Inflammatory macrophage (primary cell): ENCODE measurements at regions not wholly inside any gene's neighbourhood (a gene's known extent, or its start where the extent isn't known, plus 50 kb on each side); places are given as distances from the start of the nearest gene placed in this dataset.

Experiments used
- DNase-seq, 2 donors: peaks; one replicate each; pipeline ENCODE4 v3.0.0-alpha.2; 2020 to 2022

DNA sequence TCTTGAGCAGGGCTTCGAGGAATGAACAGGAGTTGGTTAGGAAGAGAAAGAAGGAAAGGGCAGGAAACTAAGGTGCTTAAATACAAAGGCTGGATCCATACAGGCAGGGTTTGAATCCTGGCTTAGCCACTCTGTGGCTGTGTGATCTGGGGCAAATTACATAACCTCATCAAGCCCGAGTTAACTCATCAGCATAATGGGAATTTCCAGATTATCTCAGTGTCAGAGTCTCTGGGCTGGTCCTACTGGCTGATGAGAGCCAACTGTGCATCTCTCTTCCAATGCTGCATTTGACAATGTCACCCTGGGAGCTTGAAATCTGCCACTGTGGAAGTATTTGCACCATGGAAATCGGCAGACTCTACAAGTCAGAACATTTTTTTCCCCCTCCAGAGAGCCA is 83.8 kb upstream of the SLC6A6 start:
- DNase-seq: peak in 1 of 2 donors; percentile 23

DNA sequence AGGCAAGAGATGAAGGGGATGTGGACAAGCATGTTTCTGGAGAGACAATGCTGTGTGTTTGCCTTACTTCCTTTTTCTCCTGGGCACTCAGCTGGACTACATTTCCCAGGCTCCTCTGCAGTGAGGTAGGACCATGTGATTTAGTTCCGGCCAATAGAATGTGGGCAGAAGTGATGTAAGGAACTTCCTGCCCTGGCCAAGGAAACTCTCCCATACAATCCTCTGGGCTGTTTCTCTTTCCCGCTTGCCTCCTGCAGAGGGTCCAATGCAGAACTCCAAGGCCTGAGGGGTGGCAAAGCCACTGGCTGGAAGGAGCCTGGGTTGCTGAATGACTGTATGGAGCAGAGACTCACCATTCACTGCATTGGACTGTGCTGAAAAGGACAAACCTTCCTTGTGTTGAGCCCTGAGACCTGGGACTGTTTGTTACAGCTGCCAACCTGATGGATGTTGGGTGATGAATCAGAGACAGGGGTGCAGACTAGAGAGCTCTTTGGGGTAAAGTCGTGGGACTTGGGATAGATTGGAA is 82.7 kb upstream of the SLC6A6 start:
- peak; percentile 89 to 92 for DNase-seq

DNA sequence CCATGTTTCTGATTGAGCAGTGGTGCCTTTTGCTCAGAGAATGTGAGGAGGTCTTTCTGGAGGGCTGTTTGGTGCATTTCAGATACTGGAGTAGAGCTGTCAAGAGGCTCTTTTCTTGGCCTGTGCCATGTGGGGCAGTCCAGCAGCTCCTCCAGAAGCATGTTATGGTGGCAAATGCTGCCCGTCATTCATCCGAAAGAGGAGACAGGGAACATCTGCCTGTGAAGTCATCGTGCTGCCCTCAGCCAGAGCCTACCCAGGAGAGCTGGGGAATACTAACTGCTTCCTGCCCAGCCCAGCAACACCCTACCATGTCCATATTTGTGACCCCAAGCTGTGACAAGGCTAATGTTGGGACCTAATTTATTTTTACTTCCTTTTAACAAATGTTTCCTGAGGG is 82.2 kb upstream of the SLC6A6 start:
- DNase-seq: no peak

DNA sequence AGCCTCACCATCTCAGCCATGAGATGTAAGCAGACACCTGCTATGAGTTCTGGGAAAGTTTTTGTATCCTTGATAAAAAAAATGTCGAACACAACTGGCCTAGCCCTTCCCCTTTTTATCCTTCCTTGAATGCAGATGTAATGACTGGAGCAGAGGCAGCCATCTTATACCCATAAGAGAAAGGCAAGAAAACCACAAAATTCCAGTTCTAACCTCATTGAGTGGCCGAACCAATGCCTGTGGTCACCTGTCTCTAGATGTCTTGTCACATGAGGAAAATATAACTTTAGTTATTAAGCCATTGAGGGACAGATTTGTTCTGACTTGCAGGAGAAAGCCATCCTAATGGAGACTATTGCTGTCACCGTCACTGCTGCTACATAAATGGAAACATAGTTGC is 80.4 kb upstream of the SLC6A6 start:
- no peak for DNase-seq

DNA sequence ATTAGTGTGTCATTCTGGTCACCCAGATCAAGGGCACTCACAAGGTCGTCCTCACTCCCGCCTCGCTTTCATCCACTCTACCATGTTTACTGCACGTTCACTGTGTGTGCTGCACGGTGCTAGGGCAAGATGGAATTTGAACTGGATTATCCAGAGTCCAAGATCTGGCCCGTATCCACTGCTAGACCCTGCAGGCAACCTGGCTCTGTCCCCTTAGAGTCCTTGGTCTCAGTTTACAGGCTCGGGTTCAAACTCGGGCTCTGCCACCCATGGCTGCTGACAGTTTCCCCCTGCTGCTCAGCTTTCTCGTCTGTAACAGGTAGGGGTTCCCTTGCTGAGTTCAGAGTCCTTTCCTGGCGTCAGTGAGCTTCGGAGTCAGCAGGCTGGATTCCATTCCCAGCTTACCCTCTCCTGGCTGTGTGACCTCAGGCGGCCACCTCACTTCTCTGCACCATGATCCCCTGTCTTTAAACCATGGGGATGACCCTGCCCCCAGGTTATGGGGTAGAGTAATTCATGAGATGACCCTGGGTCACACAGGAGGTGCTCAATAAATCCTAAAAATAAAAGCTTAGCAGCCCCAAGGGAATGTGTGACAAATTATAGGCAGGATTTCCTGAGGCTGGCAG is 79.6 kb upstream of the SLC6A6 start:
- DNase-seq: no peak

DNA sequence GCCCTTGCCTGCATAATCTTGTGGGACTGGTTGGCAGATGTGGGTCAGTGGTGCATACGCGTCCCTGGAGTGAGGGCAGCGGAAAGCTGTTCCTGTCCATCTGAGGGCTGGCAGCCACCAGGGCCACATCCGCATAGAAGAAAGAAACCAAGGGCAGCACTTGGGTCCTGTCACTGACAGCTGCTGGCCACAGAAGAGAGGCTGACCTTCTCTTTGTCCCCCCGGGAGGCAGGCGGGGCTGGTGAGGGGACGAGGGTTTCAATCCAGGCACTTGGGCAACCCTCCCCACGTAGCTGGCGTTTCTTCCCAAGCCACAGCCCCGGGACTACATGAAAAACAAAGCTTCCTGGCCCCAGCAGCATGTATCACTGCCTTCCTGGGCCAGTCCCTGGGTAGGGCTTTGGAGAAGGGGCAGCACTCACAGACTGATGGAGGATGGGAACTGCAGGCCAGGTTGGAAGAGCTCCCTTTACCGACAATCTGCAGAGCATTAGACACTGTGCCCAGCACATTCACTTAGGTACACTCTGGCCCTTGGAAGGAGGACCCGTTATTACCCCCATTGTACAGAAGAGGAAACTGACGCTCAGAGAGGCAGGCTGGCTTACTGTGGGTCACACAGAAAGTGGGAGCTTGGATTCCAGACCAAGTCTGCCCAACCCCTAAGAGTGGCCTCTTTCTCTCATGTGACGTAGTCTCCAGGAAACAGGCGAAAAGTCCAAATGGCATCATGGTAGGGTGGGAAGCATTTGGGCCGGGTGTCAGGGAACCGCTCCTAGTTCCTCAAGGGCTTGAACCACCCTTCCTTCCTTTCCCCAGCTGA is 78.8 kb upstream of the SLC6A6 start:
- DNase-seq: no peak

DNA sequence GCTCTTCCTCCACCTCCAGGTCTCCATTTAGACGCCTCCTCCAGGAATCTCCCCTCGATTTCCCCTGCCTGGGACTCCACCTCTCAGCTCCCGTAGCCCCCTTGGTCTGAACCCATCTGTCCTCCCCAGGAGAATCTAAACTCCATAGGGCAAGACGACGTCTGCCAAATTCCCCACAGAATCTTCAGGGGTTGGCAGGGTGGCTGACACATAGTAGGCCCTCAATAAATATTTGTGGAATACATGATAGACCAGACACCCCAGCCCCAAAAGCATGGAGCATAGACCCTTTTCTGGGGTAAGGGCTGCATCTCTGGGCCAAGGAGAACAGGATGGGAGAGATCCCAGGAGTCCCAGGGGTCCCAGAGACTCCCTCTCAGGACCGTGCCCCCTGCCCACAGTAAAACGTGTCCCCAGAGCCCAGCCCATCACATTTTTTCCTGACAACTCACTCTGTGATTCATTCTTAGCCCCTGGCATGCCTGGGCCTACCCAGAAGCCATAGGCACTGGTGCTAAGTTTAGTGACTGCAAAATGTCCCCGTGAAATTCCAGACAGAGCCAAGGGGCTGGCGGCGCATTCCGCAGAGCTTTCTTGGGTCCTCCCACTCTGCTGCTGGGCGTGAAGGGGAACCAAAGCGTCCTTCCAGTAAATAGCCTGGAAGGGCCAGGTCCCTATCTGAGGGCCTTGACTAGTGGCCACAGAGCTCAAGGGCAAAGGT is 78.0 kb upstream of the SLC6A6 start:
- no peak for DNase-seq

DNA sequence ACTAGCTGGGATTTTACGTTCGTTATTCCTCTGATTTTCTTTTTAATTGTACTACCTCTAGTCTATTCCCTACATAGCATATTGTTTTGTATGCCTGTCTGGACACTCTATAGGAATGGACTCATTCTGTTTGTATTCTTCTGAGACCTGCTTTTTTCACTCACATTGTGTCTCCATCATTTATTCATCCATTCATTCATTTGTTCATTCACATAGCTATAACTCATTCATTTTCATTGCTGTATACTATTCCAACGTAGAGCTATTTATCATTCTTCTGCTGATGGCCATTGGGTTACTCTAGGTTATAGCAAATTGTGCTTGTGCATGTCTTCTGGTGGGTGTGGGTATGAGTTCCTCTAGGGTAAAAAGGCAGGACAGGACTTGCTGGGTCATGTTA is 74.0 kb upstream of the SLC6A6 start:
- DNase-seq: no peak

DNA sequence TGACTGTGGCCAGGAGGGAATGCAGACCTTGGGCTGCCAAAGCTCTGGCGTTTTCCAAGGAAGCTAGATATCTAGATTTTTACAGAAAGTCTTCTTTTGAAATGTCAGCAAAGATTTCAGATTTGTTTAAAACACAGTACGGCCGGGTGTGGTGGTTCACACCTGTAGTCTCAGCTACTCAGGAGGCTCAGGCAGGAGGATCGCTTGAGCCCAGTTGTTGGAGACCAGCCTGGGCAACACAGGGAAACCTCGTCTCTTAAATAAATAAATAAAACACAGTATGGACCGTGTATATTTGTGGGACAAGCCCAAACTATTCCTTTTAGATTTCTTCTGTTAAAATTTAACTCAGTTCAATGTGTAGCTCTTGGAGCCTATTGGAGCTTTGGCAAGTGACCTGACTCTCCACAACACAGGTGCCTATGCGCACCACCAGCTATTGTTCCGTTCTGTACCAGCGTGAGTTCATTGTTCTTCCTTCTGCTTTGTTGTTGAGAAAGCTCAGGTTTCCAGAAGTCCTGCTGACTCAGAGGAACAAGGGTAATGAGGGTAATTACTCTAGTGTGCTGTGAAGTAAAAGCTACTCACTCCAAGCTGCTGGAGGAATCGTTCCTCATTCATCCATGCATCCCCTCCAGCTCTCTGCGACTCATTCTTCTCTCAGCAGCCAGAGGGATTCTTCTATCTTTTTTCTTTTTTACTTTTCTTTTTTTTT is 73.1 kb upstream of the SLC6A6 start:
- peak; percentile 44 to 68 for DNase-seq

DNA sequence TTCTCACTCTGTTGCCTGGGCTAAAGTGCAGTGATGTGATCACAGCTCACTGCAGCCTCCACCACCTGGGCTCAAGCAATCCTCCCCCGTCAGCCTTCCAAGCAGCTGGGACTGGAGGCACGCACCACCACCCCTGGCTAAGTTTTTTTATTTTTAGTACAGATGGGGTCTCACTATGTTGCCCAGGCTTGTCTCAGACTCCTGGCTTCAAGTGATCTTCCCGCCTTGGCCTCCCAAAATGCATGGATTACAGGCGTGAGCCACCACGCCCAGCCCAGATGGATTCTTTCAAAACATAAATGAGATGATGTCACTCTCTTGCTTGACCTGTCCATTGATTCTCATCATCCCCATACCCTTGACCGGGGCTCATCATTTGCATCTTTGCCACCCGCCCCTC is 72.6 kb upstream of the SLC6A6 start:
- DNase-seq: no peak

DNA sequence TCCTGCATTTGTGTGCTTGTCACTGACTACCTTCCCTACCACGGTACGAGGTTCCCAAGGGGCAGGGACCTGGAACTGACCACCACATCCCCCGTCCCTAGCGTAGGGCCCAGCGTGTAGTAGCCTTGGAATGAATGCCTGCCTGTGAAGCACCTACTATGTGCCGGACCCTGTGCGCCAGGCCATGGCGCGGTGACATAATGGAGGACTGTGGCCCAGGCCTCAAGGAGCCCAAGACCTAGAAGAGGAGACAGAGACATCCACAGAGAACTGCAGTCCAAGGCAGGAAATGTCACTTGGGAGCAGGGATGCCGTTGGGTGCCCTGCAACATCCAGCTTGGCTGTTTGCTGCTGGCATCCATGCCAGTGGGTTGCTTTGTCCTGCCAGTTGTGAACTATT is 71.9 kb upstream of the SLC6A6 start:
- DNase-seq: no peak

DNA sequence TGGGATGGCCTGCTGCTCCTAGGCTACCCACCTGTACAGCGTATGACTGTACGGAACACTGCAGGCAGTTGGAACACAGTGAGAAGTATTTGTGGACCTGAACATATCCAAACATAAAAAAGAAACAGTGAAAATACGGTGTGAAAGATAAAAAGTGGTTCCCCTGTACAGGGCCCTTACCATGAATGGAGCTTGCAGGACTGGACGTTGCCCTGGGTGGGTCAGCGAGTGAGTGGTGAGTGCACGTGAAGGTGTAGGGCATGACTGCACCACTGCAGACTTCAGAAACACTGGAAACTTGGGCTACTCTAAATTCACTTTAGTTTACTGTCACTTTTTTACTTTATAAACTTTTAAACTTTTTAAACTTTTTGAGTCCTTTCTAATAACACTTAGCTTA is 71.2 kb upstream of the SLC6A6 start:
- DNase-seq: no peak

DNA sequence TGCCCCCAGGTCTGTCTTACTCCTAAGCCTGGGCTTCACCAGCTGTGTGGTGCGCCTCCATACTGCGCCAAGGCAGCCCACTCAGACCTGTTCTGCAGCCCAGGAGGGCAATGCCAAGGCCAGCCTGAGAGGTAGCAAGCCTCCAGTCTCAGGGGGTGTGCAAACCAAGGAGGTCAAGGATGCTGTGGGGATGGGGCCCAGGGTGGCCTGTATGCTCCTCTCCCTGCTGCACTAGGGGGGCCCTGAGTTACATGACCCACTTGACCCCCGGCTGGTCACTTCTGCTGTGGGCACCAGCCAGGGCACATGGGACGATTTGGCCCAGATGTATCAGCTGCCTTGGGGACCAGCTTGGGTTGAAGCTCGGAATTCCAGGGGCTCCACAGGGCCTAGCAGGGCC is 70.0 kb upstream of the SLC6A6 start:
- DNase-seq: no peak

DNA sequence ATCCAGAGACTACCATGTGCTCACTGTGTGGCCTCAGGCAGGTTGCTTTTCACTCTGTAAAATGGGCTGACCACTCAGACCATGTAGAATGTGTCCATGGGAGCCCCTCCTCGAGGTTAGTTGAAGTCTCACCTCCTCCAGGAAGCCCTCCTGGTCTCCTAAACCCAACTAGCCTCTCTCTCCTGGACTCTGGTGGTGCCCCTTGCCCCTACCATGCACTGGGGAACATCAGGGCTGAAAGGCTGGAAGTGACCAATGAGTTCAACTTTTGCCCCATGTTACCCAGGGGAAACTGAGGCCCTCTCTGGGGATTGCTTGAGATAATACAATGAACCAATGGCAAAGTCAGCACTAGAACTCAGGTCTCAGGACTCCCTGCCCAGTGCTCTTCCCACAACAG is 69.2 kb upstream of the SLC6A6 start:
- no peak for DNase-seq

DNA sequence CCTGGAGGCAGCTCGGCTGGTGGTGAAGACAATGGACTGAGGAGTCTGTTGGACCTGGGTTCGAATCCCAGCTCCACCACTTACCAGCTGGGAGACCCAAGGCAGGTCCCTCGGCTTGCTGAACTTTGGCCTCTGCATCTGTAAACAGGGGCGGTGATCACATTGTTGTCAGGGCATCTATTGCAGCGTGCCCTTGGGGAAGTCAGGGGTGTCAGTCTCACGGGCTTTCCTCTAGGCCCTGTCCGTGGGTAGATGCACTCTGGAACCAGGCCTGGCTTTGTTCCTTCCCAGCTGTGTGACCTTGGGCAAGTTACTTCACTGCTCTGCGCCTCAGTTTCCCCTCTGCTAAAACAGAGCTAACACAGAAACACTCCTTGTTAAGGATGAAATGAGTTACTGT is 68.8 kb upstream of the SLC6A6 start:
- DNase-seq: peak; percentile 51 to 81

DNA sequence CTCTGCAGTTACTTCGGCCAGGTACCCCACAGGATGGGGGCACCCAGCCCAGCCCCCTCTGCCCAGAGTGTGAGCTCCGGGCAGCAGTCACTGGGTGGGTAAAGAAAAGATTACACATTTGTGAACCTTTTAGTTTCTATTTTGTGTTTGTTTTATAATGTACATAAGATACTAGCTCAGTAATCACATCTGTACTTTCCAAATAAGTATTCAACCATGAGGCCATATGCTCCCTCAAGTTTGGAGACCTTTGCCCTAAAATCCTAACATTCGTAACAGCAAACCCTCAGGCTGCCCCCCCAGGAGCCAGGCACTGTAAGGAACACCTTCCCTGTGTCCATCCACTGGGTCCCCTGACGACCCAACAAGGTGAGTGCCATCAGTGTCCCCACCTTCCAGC is 68.3 kb upstream of the SLC6A6 start:
- DNase-seq: no peak

DNA sequence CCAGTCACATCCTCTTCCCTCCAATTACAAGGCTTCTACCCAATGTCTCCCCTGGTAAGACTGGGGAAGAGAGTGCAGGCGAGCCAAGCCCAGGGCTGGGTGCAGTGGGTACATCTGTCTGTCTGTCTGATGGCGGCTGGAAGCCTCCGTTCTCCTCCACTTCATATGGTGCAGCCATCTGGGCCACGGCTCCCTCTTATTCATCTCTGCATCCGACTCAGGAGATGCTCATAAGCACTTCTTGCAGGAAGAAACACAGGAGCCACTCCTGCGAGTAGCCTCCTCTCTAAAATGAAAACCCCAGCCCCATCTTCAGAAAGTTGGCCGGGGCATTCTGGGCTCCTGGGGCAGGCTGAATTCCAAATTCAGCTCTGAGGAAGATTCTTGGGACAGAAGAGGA is 67.5 kb upstream of the SLC6A6 start:
- DNase-seq: no peak

DNA sequence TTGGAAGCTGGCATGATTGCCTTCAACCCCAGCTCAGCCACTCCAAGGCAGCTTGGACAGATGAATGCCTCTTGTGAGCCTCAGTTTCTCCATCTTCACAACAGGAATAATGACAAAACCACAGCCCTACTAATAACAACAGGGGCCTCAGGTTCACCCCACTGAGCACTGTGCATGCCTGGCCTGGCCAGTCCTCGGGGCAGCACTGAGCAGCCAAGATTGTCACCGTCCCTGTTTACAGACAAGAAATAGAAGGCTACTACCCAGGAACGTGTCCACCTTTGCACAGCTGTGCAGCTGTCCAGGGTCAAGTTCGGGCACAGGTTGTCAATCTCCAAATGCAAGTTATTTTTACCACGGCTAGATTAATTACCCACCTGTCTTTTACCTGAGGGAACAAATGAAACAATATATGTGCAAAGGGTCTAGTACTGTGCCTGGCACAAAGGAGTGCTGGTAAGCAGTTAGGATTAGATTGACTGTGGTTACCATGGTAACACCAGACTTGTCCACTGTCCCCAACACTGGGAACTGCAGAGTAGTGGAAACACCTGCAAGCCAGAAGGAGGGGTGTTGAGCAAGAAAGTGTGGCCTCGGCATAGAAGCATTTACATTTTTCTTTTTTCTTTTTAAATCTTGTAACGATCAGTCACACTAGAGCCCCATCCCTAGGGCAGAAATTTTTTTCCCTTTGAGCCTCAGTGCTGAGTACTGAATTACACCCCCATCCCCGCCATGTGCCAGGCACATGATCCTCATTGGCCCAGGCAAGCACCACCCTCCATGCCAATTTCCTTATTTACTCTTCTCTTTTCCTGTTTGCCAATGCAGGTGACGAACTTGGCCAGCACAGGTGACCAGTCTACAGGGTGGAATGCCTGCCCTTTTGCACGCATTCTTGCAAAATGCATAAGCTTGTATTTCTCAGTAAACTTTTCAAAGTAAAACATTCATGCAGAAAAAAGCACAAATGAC is 66.3 kb upstream of the SLC6A6 start:
- peak in 1 of 2 donors; percentile 16 for DNase-seq

DNA sequence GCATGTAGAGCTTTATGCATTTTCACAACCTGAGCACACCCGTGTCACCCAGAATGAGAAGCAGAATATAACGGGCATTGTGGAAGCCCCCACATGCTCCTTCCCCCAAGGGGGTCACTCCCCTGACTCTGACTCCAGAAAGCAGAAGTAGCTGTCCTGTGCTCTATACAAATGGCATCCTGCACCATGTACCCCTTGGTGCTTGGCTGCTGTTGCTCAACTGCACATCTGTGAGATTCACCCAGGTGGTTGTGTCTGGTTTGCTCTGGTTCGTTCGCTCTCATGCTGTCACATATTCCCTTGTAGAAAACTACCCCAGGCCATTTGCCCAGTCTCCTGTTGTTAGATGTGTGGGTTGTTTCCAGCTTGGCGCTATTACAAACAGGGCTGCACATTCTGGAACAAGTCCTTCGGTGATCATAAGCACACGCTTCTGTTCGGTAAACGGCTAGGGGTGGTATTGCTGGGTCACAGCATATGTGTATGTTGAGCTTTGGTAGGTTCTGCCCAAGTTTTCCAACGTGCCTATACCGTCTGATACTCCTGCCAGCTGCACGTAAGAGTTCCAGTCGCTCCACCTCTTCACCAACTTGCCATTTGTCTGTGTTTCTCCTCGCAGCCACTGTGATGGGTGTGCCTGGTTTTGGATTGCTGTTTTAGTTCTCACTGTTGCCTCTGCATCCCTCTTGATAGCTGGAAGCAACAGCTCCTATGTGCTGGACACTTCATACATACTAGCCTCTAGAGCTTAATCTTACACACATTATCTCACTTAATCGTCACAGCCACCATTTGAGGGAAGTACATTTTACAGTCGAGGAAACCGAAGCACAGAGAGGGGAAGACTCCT is 65.4 kb upstream of the SLC6A6 start:
- DNase-seq: no peak

DNA sequence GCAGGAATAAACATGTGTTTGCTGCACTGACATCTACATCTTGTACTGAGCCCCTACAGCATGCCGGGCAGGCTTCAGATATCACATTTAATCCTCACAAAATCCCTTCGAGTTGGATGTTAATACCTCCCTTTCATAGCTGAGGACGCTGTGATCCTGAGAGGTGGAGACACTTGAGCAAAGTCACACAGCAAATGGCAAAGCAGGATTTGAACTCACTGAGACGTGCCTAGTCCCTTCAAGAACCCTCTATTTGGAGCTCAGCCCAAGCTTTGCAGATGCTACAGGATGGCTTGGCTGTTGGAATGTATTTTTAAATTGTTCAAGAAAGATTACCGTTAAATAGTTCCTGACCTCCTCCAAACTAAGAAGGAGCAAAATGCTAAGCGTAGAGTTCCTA is 64.6 kb upstream of the SLC6A6 start:
- no peak for DNase-seq

DNA sequence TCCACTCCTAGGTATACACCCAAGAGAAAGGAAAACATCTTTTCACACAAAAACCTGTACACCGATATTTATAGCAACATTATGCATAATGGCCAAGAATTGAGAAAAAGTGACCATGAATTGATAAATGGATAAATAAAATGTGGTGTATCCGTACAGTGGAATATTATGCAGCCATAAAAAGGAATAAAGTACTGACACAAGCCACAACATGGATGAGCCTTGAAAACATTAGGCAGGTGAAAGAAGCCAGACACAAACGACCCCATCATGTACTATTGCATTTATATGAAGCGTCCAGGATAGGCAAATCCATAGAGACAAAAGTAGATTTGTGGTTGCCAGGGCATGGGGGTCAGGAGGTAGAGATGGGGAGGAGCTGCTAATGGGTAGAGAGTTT is 64.2 kb upstream of the SLC6A6 start:
- no peak for DNase-seq
